Hepatocyte (in vitro differentiated cells): ENCODE measurements at regions not wholly inside any gene's neighbourhood (a gene's known extent, or its start where the extent isn't known, plus 50 kb on each side); places are given as distances from the start of the nearest gene placed in this dataset.
"Not testable (repeated sequence)": the region's sequence is repeated elsewhere in the genome, so short reads cannot be mapped to it uniquely, and the experiment has no call there.

ENCODE experiments used
- DNase-seq: peaks from one replicate; pipeline ENCODE4 v3.0.0-alpha.2; 2016; ENCODE audit warnings: low spot score
- H2AFZ ChIP-seq: fragments of 200-600 bp; sonication (generic); 2 replicates; pipeline ENCODE4 v1.6.0; 2016; ENCODE audit warnings: antibody characterized with exemption, mild to moderate bottlenecking
- H3K27ac ChIP-seq: fragments of 200-600 bp; sonication (generic); 2 replicates; pipeline ENCODE4 v1.5.1; 2016; ENCODE audit warnings: mild to moderate bottlenecking
- H3K27me3 ChIP-seq: fragments of 200-600 bp; sonication (generic); 2 replicates; pipeline ENCODE4 v1.6.1; 2016
- H3K36me3 ChIP-seq: fragments of 200-600 bp; sonication (generic); replicated peaks from 2 replicates; pipeline ENCODE4 v1.5.1; 2016; ENCODE audit warnings: low read depth; ENCODE audit not compliant: insufficient read depth
- H3K4me1 ChIP-seq: fragments of 200-600 bp; sonication (generic); 2 replicates; pipeline ENCODE4 v1.5.1; 2016; ENCODE audit warnings: mild to moderate bottlenecking, moderate library complexity; ENCODE audit not compliant: insufficient read depth
- H3K4me2 ChIP-seq: fragments of 200-600 bp; sonication (generic); 2 replicates; pipeline ENCODE4 v1.6.0; 2016
- H3K4me3 ChIP-seq: fragments of 200-600 bp; sonication (generic); 2 replicates; pipeline ENCODE4 v1.5.1; 2016; ENCODE audit warnings: mild to moderate bottlenecking
- H3K79me2 ChIP-seq: fragments of 200-600 bp; sonication (generic); 2 replicates; pipeline ENCODE4 v1.6.0; 2017; ENCODE audit warnings: mild to moderate bottlenecking
- H3K9me2 ChIP-seq: fragments of 200-600 bp; sonication (generic); replicated peaks from 2 replicates; pipeline ENCODE4 v1.6.0; 2017; ENCODE audit warnings: mild to moderate bottlenecking; ENCODE audit not compliant: insufficient read depth
- H3K9me3 ChIP-seq: fragments of 200-600 bp; sonication (generic); 2 replicates; pipeline ENCODE4 v1.5.1; 2016; ENCODE audit warnings: low read depth, mild to moderate bottlenecking
- H4K20me1 ChIP-seq: fragments of 200-600 bp; sonication (generic); 2 replicates; pipeline ENCODE4 v1.6.0; 2016; ENCODE audit warnings: mild to moderate bottlenecking; ENCODE audit not compliant: insufficient read depth, poor library complexity, severe bottlenecking
- CTCF ChIP-seq: fragments of 200-600 bp; sonication (generic); IDR thresholded peaks from 2 replicates; pipeline ENCODE4 v1.5.1; 2016; ENCODE audit warnings: antibody characterized with exemption, mild to moderate bottlenecking; ENCODE audit not compliant: poor library complexity
- EZH2 ChIP-seq: fragments of 200-600 bp; sonication (generic); IDR thresholded peaks from 2 replicates; pipeline ENCODE4 v1.6.1; 2016; ENCODE audit warnings: antibody characterized with exemption, mild to moderate bottlenecking, borderline replicate concordance
- EZH2phosphoT487 ChIP-seq: fragments of 200-600 bp; sonication (generic); IDR thresholded peaks from one replicate; pipeline ENCODE4 v1.6.1; 2018; ENCODE audit warnings: antibody characterized with exemption, mild to moderate bottlenecking, low read depth, moderate library complexity; ENCODE audit not compliant: unreplicated experiment, severe bottlenecking
- WGBS: methylation state at CpG from one replicate; pipeline ENCODE4 v1.1.6; 2016; ENCODE audit warnings: low lambda C conversion rate; ENCODE audit errors: missing lambda C conversion rate; 5-methylcytosine and 5-hydroxymethylcytosine counted together

- no peaks in the 10 kb centered on the region for H3K4me1 ChIP-seq
- H3K9me3 ChIP-seq = no peaks in the 10 kb centered on the region
- H3K27me3 ChIP-seq = no peaks in the 10 kb centered on the region
- H4K20me1 ChIP-seq = no peaks in the 10 kb centered on the region
- no peak overlapping the region for H3K27ac ChIP-seq
- H3K4me3 ChIP-seq = no peak overlapping the region
- no peaks in the 10 kb centered on the region for H3K79me2 ChIP-seq
- H2AFZ ChIP-seq = no peak overlapping the region
- 95% methylated on average over 2 of the region's 2 CpGs for WGBS
- H3K4me2 ChIP-seq = no peak overlapping the region
- no peak for TF ChIP-seq EZH2
- TF ChIP-seq CTCF = no peak
- no peak for TF ChIP-seq EZH2phosphoT487
- DNase-seq = no peak
- no peaks in the 10 kb centered on the region for H3K9me2 ChIP-seq
- no peaks in the 10 kb centered on the region for H3K36me3 ChIP-seq
These were observed 164.9 kb downstream of the NAA11 start for GRCh38 chr4:79160962-79161361.

GRCh38 chr4:79158705-79159104 lies 167.2 kb downstream of the NAA11 start:
- not testable (repeated sequence) for H3K4me2 ChIP-seq, H3K27ac ChIP-seq, H3K4me3 ChIP-seq, H3K9me3 ChIP-seq, H3K79me2 ChIP-seq, H2AFZ ChIP-seq, H3K27me3 ChIP-seq, H3K36me3 ChIP-seq, DNase-seq, H3K4me1 ChIP-seq, H3K9me2 ChIP-seq, H4K20me1 ChIP-seq
- 88% methylated on average over 2 of the region's 2 CpGs for WGBS

- Histone ChIP-seq H3K36me3 (no peaks in the 10 kb centered on the region), H3K4me3 (no peak overlapping the region), H3K27me3 (no peaks in the 10 kb centered on the region), H4K20me1 (no peaks in the 10 kb centered on the region), H3K9me3 (no peaks in the 10 kb centered on the region), H3K79me2 (no peaks in the 10 kb centered on the region), H3K4me1 (no peaks in the 10 kb centered on the region), H3K9me2 (no peaks in the 10 kb centered on the region), H3K4me2 (no peak overlapping the region), H3K27ac (no peak overlapping the region), H2AFZ (no peak overlapping the region)
- TF ChIP-seq EZH2 = no peak
- TF ChIP-seq EZH2phosphoT487 = no peak
- TF ChIP-seq CTCF = no peak
- no peak for DNase-seq
- WGBS = 72% methylated on average over 3 of the region's 3 CpGs
These were observed 170.5 kb downstream of the NAA11 start for GRCh38 chr4:79155336-79155735.

- H3K27ac ChIP-seq = no peak overlapping the region
- no peaks in the 10 kb centered on the region for H3K9me3 ChIP-seq
- H3K4me1 ChIP-seq = no peaks in the 10 kb centered on the region
- no peaks in the 10 kb centered on the region for H3K79me2 ChIP-seq
- H3K4me3 ChIP-seq = no peak overlapping the region
- no peak for DNase-seq
- no peaks in the 10 kb centered on the region for H3K9me2 ChIP-seq
- no peaks in the 10 kb centered on the region for H4K20me1 ChIP-seq
- TF ChIP-seq CTCF (no peak), EZH2phosphoT487 (no peak), EZH2 (no peak)
- no peak overlapping the region for H3K4me2 ChIP-seq
- H3K27me3 ChIP-seq = no peaks in the 10 kb centered on the region
- no peak overlapping the region for H2AFZ ChIP-seq
- H3K36me3 ChIP-seq = no peaks in the 10 kb centered on the region
These were observed 174.9 kb downstream of the NAA11 start for GRCh38 chr4:79150820-79151416.
